Heart right ventricle (tissue), 16 donors: ENCODE measurements at regions not wholly inside any gene's neighbourhood (a gene's known extent, or its start where the extent isn't known, plus 50 kb on each side); places are given as distances from the start of the nearest gene placed in this dataset.

Source experiments
- ATAC-seq, 8 donors: fragments of 200-7000 bp; cut with Tn5 transposase; one replicate each; pipeline ENCODE4 v1.9.1; 2020; ENCODE audit warnings: mild to moderate bottlenecking in 8 of 8, moderate library complexity in 8 of 8, moderate number of reproducible peaks in 1 of 8
- DNase-seq, 2 donors: peaks; one replicate each; pipeline ENCODE4 v3.0.0-alpha.2; 2020
- H3K27ac ChIP-seq, 10 donors: fragments of 200-600 bp; sonication (generic) in 2 of 10; one replicate each; pipeline versions ENCODE4 v1.5.0 to v1.8.0; 2020 to 2022; ENCODE audit warnings: mild to moderate bottlenecking in 3 of 10
- H3K27me3 ChIP-seq, 7 donors: fragments of 200-600 bp; one replicate each; pipeline ENCODE4 v1.8.0; 2021 to 2022; ENCODE audit warnings: mild to moderate bottlenecking in 2 of 7
- H3K36me3 ChIP-seq, 9 donors: fragments of 200-600 bp; sonication (generic) in 1 of 9; one replicate each; pipeline versions ENCODE4 v1.5.0 to v1.8.0; 2020 to 2022; ENCODE audit warnings: mild to moderate bottlenecking in 2 of 9
- H3K4me1 ChIP-seq, 9 donors: fragments of 200-600 bp; sonication (generic) in 1 of 9; one replicate each; pipeline versions ENCODE4 v1.5.0 to v1.8.0; 2020 to 2022; ENCODE audit warnings: mild to moderate bottlenecking in 4 of 9
- H3K4me3 ChIP-seq, 10 donors: fragments of 200-600 bp; sonication (generic) in 2 of 10; one replicate each; pipeline versions ENCODE4 v1.5.0 to v1.8.0; 2020 to 2022; ENCODE audit warnings: mild to moderate bottlenecking in 7 of 10, moderate library complexity in 2 of 10
- H3K9me3 ChIP-seq, 11 donors: fragments of 200-600 bp in 10 of 11; sonication (generic) in 2 of 11; one replicate each; pipeline versions ENCODE4 v1.5.0 to v1.8.0; 2013 to 2022; ENCODE audit warnings: mild to moderate bottlenecking in 2 of 11, control low read depth in 1 of 11, moderate library complexity in 1 of 11
- WGBS, 2 donors: extraction: QIAGEN DNeasy Blood & Tissue Kit; methylation state at CpG; one replicate each; pipeline ENCODE4 v1.1.7; 2013; ENCODE audit warnings: inconsistent platforms in 1 of 2; 5-methylcytosine and 5-hydroxymethylcytosine counted together
- intact Hi-C, 10 donors: fragments of 100-400 bp; cut with DNase I; formaldehyde crosslinking; loops; one replicate each; pipeline versions ENCODE4 v1.11.1 to v1.14.2; 2022
- TF ChIP-seq, protein P1 (sequence below), 9 donors: fragments of 200-600 bp; sonication (generic) in 2 of 9; IDR thresholded peaks; one replicate each; pipeline versions ENCODE4 v1.5.0 to v1.8.0; 2021 to 2022; ENCODE audit warnings: antibody characterized with exemption in 9 of 9, mild to moderate bottlenecking in 5 of 9, moderate library complexity in 1 of 9
- donor health status: Arrhythmogenic right ventricular cardiomyopathy.
- donor health status: ischemic (EF 13 %, LVEDD 7.1; RV severe dilation, severe dysfunction).
- donor health status: healthy with polysubstance abuse.
- donor health status: DM: no; HTN: yes; CAD: no.
- donor health status: DM: no; HTN: no; CAD: no.
- donor health status: ischemic (EF 25% LVEDD 6.9; RV normal size, moderate dysfunction).
- donor health status: ischemic (EF 25% LVEDD 5.7; RV mildly dilated, moderate dysfunction).
- donor health status: healthy.
- donor health status: DM: yes; HTN: yes; CAD: no.
- donor health status: Ischemic cardiomyopathy.
- donor health status: ischemic (EF 35%, LVEDD 5.7; RV mildly dilated, moderate dysfunction).
- donor health status: nonischemic (EF 11% LVEDD 7.7; RV severe dilation, severe dysfunction).
- donor health status: DM: yes; HTN: yes; CAD: no.
- donor health status: PGD.
- donor health status: ischemic (EF 29% LVEDD 5.4; RV normal size, mild dysfunction).
- donor health status: nonischemic (EF 23%, LVEDD 6.1; RV moderate dilation, normal function).

DNA sequence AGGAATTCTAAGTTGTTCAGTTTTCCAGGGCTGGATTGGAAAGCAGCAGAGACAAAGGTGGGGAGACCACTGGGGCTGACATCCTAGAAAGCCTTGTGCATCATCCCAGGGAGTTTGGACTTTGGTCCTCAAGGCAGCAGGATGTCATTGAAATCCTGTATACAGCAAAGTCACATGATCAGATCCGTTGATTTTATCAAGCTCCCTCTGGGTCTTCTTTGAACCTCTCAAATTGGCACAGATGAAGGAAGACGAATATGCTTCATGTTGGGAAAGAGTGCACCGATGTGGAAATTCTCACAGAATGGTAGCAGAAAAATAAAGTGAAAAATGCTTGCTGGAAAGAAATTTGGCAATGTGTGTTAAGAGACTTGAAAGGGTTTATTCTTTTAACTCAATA, 149.8 kb upstream of the TMTC4 start:
- TF ChIP-seq, protein P1, sequence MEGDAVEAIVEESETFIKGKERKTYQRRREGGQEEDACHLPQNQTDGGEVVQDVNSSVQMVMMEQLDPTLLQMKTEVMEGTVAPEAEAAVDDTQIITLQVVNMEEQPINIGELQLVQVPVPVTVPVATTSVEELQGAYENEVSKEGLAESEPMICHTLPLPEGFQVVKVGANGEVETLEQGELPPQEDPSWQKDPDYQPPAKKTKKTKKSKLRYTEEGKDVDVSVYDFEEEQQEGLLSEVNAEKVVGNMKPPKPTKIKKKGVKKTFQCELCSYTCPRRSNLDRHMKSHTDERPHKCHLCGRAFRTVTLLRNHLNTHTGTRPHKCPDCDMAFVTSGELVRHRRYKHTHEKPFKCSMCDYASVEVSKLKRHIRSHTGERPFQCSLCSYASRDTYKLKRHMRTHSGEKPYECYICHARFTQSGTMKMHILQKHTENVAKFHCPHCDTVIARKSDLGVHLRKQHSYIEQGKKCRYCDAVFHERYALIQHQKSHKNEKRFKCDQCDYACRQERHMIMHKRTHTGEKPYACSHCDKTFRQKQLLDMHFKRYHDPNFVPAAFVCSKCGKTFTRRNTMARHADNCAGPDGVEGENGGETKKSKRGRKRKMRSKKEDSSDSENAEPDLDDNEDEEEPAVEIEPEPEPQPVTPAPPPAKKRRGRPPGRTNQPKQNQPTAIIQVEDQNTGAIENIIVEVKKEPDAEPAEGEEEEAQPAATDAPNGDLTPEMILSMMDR (IDR thresholded peaks at IDR 0.05) = no peak
- Histone ChIP-seq H3K4me3 (no peak overlapping the region), H3K27me3 (no peaks in the 10 kb centered on the region), H3K27ac (no peak overlapping the region), H3K9me3 (peaks cover 0 to 19% (median 0%) of the 10 kb centered on the region in 11 donors), H3K4me1 (no peaks in the 10 kb centered on the region), H3K36me3 (no peaks in the 10 kb centered on the region)
- WGBS, 2 donors = 44 to 59% methylated on average over 3 of the region's 3 CpGs
- intact Hi-C loops = no loop called here
- ATAC-seq (no peak), DNase-seq (no peak)

DNA sequence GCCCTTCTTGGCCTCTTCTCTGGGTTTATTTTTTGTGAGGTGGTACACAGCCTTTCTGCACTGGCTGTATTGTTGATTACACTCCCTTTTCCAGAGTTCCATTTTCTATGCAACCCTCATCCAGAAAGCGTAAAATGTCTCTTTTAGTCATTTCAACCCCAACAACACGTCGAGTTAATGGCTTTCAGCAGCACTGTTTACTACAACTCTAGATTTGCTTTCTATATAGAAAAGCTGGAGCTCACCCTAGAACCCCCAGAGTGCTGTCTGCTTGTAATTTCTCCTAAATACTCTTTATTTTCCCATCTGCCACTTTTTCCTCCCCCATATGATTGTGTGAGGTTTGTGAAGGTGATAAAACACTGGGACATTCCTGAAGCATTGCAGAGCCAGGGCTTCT, 148.9 kb upstream of the TMTC4 start:
- 71 to 85% methylated on average over 3 of the region's 3 CpGs for WGBS, 2 donors
- TF ChIP-seq, protein P1 (IDR thresholded peaks at IDR 0.05) = no peak
- H3K9me3 ChIP-seq = peaks cover 0 to 10% (median 0%) of the 10 kb centered on the region in 11 donors
- H3K27ac ChIP-seq = no peak overlapping the region
- no peak overlapping the region for H3K4me3 ChIP-seq
- intact Hi-C loops = no loop called here
- H3K4me1 ChIP-seq = no peaks in the 10 kb centered on the region
- no peaks in the 10 kb centered on the region for H3K36me3 ChIP-seq
- DNase-seq (no peak), ATAC-seq (no peak)
- no peaks in the 10 kb centered on the region for H3K27me3 ChIP-seq

DNA sequence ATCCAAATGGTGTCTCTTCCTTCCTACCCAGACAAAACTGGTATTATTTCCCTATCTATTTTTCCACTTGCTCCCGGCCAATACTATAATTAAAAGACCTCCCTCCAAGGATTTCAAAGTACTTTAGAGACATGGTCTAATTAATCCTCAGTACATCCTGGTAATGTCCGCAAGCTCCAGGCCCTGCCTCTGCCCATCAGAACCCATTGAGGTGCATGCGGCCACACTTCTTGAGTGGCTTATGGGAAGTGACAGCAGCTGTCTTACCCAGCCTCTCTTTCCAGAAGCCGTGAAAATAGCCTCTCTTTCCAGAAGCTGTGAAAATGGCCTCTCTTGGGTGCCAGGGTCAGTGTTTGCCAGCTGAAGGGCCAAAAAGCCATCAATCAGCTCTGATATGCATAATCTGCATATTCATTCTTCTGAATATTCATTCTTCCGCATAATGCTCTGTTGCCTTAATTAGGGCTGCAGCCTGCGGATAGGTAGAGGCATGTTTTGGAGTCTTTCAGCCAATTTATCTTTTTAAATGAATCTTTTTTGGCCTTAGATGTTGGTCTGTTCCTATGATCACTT, 148.4 kb upstream of the TMTC4 start:
- Histone ChIP-seq H3K36me3 (no peaks in the 10 kb centered on the region), H3K27me3 (no peaks in the 10 kb centered on the region), H3K27ac (no peak overlapping the region), H3K9me3 (peaks cover 0 to 7% (median 0%) of the 10 kb centered on the region in 11 donors), H3K4me3 (no peak overlapping the region), H3K4me1 (no peaks in the 10 kb centered on the region)
- no peak for ATAC-seq
- TF ChIP-seq, protein P1 (IDR thresholded peaks at IDR 0.05) = no peak
- 90 to 91% methylated on average over 6 of the region's 6 CpGs for WGBS, 2 donors
- no peak for DNase-seq
- intact Hi-C loops = no loop called here

DNA sequence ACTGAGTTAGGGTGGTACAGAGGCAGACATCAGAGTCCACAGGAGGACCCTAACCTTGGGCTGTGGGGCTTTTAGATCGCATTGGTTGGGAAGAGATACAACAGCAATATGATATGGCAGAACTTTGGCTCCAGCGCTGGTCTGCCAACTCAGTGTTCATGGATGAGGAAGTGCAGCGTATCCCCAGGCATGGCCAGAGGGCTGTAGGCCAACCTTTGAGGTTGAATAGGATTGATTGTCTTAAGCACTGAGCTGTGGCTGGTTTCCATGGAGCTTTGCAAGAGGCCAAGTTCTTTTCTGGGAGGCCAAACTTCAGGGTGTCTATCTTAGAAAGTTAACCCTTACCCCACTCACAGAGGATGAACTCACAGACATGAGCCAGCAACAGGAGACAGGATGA, 144.1 kb upstream of the TMTC4 start:
- H3K27ac ChIP-seq = no peak overlapping the region
- H3K4me3 ChIP-seq = no peak overlapping the region
- H3K27me3 ChIP-seq = no peaks in the 10 kb centered on the region
- TF ChIP-seq, protein P1 (IDR thresholded peaks at IDR 0.05) = no peak
- H3K36me3 ChIP-seq = no peaks in the 10 kb centered on the region
- H3K9me3 ChIP-seq = peaks cover 0 to 15% (median 0%) of the 10 kb centered on the region in 11 donors
- intact Hi-C loops = no loop called here
- peak in 3 of 8 donors; percentile 37 to 54 (median 41) for ATAC-seq
- DNase-seq = no peak
- peaks cover 0 to 11% (median 0%) of the 10 kb centered on the region in 9 donors for H3K4me1 ChIP-seq
- 54 to 61% methylated on average over 3 of the region's 3 CpGs for WGBS, 2 donors
